ENCODE measurements at regions not wholly inside any gene's neighbourhood (a gene's known extent, or its start where the extent isn't known, plus 50 kb on each side); places are given as distances from the start of the nearest gene placed in this dataset.

DNA sequence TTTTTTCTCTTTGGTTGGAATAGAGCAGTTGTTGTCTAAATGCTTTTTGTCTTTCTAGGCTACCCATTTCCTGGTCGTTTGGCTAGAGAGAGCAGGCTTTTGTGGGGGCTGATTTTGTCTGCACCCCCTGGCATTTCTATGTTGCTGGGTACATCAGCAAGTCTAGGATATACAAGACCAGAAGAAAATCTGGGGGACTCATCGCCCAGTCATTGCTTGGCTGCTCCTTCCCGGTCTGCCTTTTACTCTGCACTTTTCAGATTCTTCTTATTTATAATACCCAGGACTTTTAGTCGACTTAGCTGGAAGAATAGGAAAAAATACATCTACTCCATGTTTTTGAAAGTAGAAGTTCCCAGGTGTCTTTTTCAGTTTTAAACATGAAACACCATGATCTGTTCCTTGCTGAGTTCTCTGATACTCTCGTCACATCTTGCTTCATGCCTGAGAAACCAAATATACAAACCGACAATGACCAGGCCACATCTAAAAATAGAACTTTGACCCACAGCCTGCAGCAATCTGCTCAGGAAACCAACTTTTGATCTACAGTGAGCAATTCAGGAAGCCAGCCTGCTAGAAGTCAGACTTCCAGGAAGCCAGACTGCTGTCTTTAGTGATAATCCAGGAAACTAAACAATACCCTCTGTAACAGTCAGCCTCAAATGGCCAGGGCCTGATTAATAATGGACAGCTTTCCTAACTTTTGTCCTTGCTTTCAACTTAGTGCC lies 163.8 kb upstream of the MEX3C start:
- TF ChIP-seq, protein P1, sequence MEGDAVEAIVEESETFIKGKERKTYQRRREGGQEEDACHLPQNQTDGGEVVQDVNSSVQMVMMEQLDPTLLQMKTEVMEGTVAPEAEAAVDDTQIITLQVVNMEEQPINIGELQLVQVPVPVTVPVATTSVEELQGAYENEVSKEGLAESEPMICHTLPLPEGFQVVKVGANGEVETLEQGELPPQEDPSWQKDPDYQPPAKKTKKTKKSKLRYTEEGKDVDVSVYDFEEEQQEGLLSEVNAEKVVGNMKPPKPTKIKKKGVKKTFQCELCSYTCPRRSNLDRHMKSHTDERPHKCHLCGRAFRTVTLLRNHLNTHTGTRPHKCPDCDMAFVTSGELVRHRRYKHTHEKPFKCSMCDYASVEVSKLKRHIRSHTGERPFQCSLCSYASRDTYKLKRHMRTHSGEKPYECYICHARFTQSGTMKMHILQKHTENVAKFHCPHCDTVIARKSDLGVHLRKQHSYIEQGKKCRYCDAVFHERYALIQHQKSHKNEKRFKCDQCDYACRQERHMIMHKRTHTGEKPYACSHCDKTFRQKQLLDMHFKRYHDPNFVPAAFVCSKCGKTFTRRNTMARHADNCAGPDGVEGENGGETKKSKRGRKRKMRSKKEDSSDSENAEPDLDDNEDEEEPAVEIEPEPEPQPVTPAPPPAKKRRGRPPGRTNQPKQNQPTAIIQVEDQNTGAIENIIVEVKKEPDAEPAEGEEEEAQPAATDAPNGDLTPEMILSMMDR (conservative IDR thresholded peaks at IDR 0.05; ENCODE audit: low read depth, low read length): no peak
- no peak for TF ChIP-seq EZH2phosphoT487 (IDR thresholded peaks at IDR 0.05; ENCODE audit: borderline replicate concordance, low read length)
